ENCODE measurements at regions not wholly inside any gene's neighbourhood (a gene's known extent, or its start where the extent isn't known, plus 50 kb on each side); places are given as distances from the start of the nearest gene placed in this dataset.
"Not testable (repeated sequence)": the region's sequence is repeated elsewhere in the genome, so short reads cannot be mapped to it uniquely, and the experiment has no call there.

DNA sequence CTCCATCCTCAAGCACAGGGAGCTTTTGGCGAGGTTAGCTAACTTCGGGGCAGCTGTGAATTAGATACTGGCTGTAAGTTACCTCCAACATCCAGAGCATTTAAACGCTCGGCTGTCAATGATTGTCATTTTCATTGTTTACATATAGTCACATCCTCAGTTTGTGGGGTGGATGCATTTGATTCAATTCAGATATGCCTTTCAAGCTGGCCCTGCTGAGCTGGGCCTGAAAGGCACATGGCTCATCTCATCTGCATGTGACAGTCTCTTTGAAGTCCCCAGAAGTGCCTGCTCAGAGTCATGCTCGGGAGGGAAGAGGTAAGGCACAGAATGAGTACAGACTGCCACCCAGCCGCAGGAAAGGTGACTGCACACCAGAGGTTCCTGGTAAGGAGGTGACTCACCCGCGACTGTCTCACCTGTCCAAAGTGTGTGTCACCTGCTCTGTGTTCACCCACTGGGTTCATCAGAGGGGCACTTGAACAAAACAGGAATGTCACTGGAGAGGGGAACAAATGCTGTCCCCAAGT, 281.2 kb upstream of the PLGLB2 start:
- TF ChIP-seq, protein P1, sequence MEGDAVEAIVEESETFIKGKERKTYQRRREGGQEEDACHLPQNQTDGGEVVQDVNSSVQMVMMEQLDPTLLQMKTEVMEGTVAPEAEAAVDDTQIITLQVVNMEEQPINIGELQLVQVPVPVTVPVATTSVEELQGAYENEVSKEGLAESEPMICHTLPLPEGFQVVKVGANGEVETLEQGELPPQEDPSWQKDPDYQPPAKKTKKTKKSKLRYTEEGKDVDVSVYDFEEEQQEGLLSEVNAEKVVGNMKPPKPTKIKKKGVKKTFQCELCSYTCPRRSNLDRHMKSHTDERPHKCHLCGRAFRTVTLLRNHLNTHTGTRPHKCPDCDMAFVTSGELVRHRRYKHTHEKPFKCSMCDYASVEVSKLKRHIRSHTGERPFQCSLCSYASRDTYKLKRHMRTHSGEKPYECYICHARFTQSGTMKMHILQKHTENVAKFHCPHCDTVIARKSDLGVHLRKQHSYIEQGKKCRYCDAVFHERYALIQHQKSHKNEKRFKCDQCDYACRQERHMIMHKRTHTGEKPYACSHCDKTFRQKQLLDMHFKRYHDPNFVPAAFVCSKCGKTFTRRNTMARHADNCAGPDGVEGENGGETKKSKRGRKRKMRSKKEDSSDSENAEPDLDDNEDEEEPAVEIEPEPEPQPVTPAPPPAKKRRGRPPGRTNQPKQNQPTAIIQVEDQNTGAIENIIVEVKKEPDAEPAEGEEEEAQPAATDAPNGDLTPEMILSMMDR (conservative IDR thresholded peaks at IDR 0.05): peak; percentile 42
- not testable (repeated sequence) for H3K27me3 Mint-ChIP-seq (ENCODE audit: low read depth)

DNA sequence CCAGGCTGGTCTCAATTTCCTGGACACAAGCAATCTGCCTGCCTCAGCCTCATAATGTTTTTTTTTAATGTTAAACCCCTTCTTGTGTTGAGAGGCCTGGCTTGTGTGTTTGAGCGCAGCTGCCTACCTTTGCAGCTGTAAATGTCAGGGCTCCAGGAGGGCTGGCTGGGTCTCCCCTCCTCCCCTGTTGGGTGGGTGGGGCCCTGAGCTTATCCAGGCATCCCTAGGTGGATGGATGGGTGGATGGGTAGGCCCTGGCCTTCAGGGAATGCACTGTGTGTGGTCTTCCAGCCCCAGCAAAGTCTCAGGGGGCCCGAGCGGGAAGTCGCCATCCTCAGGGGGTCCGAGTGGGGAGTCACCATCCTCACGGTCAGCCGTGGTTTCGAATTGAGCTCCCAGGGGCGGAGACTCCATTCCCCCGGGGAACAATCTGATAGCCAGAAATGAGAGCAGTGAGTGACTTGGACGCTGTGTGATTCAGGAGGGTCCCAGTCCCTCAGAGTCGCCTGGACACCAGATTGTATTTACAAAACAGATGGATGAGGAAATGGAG, 279.4 kb upstream of the PLGLB2 start:
- not testable (repeated sequence) for H3K4me1 Mint-ChIP-seq; H3K36me3 Mint-ChIP-seq (ENCODE audit: low read depth); H3K9me3 Mint-ChIP-seq; DNase-seq (ENCODE audit: low read depth, low spot score); H3K27me3 Mint-ChIP-seq (ENCODE audit: low read depth); H3K4me3 Mint-ChIP-seq; H3K27ac Mint-ChIP-seq (ENCODE audit: unreplicated experiment)

More for the DNA sequence above, 281.2 kb upstream of the PLGLB2 start:
- H3K4me3 Mint-ChIP-seq; H3K4me1 Mint-ChIP-seq; DNase-seq (ENCODE audit: low read depth, low spot score); H3K36me3 Mint-ChIP-seq (ENCODE audit: low read depth); H3K27ac Mint-ChIP-seq (ENCODE audit: unreplicated experiment); H3K9me3 Mint-ChIP-seq: not testable (repeated sequence)

GRCh38 chr2:87469180-87470151, 278.4 kb upstream of the PLGLB2 start:
- H3K27ac Mint-ChIP-seq (ENCODE audit: unreplicated experiment): peak overlapping the region; percentile 94
- not testable (repeated sequence) for H3K9me3 Mint-ChIP-seq; H3K4me1 Mint-ChIP-seq; DNase-seq (ENCODE audit: low read depth, low spot score); H3K4me3 Mint-ChIP-seq; H3K36me3 Mint-ChIP-seq (ENCODE audit: low read depth); H3K27me3 Mint-ChIP-seq (ENCODE audit: low read depth)

- H3K4me1 Mint-ChIP-seq; H3K4me3 Mint-ChIP-seq; DNase-seq (ENCODE audit: low read depth, low spot score); H3K36me3 Mint-ChIP-seq (ENCODE audit: low read depth); H3K27ac Mint-ChIP-seq (ENCODE audit: unreplicated experiment); H3K27me3 Mint-ChIP-seq (ENCODE audit: low read depth); H3K9me3 Mint-ChIP-seq: not testable (repeated sequence)
Observed at GRCh38 chr2:87470381-87471380, 277.2 kb upstream of the PLGLB2 start.

- not testable (repeated sequence) for H3K4me1 Mint-ChIP-seq; H3K27ac Mint-ChIP-seq (ENCODE audit: unreplicated experiment); H3K9me3 Mint-ChIP-seq; H3K4me3 Mint-ChIP-seq; H3K36me3 Mint-ChIP-seq (ENCODE audit: low read depth); DNase-seq (ENCODE audit: low read depth, low spot score); H3K27me3 Mint-ChIP-seq (ENCODE audit: low read depth)
- TF ChIP-seq, protein P1 (conservative IDR thresholded peaks at IDR 0.05): peak; percentile 33
Observed at GRCh38 chr2:87471478-87471877, 276.4 kb upstream of the PLGLB2 start.

DNA sequence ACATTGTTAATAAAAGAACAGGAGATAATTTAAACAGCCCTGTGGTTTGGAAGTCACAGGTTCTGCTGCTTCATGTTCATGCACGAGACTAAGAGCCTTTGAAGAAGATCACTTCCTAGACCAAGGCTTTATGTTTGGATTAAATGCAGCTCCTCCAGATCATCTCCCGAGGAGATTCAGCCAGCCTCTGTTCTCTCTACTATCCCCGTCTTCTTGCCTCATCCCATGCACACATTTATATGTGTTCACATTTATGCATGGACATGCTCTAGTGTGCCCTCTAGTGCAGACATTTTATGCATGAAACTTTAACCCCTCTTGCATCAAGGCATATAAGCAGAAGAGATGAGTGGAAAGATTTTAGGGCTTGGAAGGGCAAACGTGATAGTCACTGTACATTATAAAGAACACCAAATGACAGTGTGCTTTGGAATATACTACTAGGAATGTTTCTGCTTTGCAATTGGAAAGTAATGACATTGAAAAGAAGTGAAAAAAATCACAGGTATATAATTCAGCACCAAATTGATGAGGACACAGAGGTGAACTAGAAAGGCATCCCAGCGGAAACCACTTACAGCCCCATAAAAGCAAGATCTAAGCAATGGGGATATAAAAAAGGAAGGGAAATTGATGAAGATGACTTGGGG, 271.5 kb upstream of the PLGLB2 start:
- not testable (repeated sequence) for H3K27ac Mint-ChIP-seq (ENCODE audit: unreplicated experiment); H3K27me3 Mint-ChIP-seq (ENCODE audit: low read depth); H3K36me3 Mint-ChIP-seq (ENCODE audit: low read depth); H3K4me1 Mint-ChIP-seq; DNase-seq (ENCODE audit: low read depth, low spot score); H3K4me3 Mint-ChIP-seq; H3K9me3 Mint-ChIP-seq
- TF ChIP-seq, protein P1 (conservative IDR thresholded peaks at IDR 0.05): peak; percentile 30

GRCh38 chr2:87476936-87477335, 271.0 kb upstream of the PLGLB2 start:
- not testable (repeated sequence) for H3K4me1 Mint-ChIP-seq; DNase-seq (ENCODE audit: low read depth, low spot score); H3K27ac Mint-ChIP-seq (ENCODE audit: unreplicated experiment); H3K9me3 Mint-ChIP-seq; H3K36me3 Mint-ChIP-seq (ENCODE audit: low read depth); H3K27me3 Mint-ChIP-seq (ENCODE audit: low read depth); H3K4me3 Mint-ChIP-seq

- not testable (repeated sequence) for H3K9me3 Mint-ChIP-seq; H3K36me3 Mint-ChIP-seq (ENCODE audit: low read depth); H3K27me3 Mint-ChIP-seq (ENCODE audit: low read depth); H3K4me3 Mint-ChIP-seq; H3K4me1 Mint-ChIP-seq; DNase-seq (ENCODE audit: low read depth, low spot score); H3K27ac Mint-ChIP-seq (ENCODE audit: unreplicated experiment)
Observed at GRCh38 chr2:87477669-87478428, 270.0 kb upstream of the PLGLB2 start.

DNA sequence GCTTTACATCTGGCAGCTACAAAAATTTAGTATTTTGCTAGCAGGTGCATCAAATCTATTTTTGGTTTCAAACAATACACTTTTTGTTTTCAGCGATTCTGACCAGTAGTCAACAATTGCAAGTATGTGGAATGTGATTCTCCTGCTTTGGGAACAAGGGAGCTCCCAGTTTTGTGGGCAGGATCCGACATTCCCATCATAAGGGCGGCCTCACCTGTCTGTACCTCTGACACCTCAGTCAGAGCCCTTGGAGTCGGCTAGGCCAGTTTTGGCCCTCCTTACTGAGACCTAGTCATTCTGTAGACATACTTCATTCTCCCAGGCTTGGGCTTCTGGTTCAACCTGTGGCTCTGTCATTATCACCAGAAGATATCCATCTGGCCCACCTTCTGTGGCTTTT, 269.0 kb upstream of the PLGLB2 start:
- not testable (repeated sequence) for H3K9me3 Mint-ChIP-seq; H3K27ac Mint-ChIP-seq (ENCODE audit: unreplicated experiment); H3K36me3 Mint-ChIP-seq (ENCODE audit: low read depth); H3K27me3 Mint-ChIP-seq (ENCODE audit: low read depth); H3K4me3 Mint-ChIP-seq; DNase-seq (ENCODE audit: low read depth, low spot score); H3K4me1 Mint-ChIP-seq
